NCI-H345 treated with DMSO at 0.1 percent for 48 hours (cell line): ENCODE measurements at regions not wholly inside any gene's neighbourhood (a gene's known extent, or its start where the extent isn't known, plus 50 kb on each side); places are given as distances from the start of the nearest gene placed in this dataset.

Experiments used
- DNase-seq: peaks from one replicate; lab custom pipeline; 2025; ENCODE audit not compliant: unreplicated experiment; lab: John Stamatoyannopoulos, UW

DNA sequence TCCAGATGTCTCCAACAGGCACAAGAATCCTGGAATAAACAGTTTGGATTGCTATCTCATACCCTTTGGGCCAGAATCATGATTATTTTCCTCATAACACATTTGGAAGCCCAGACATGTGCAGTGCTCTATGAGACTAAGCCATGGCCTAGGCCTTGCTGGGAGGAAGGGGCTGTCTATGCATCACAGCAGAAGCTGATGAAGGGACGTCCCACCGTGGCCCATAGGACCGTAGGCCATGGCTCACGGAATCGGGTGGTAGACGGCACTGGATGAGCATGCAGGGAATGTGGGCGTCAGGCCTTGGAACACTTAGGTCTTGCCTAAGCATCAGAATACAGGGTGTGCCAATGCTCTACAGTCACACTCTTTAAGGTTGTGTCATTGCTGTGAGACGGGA is 283.8 kb upstream of the TSHZ3 start:
- DNase-seq, result no peak

- DNase-seq, result no peak
These were observed 290.1 kb upstream of the TSHZ3 start for GRCh38 chr19:31639306-31639705.

GRCh38 chr19:31641591-31641990 is 292.4 kb upstream of the TSHZ3 start:
- DNase-seq, result no peak

- DNase-seq, result no peak
These were observed 299.1 kb upstream of the TSHZ3 start for GRCh38 chr19:31648347-31648746.

- no peak for DNase-seq
These were observed 307.3 kb upstream of the TSHZ3 start for GRCh38 chr19:31656507-31656906.

- DNase-seq, result no peak
These were observed 310.0 kb upstream of the TSHZ3 start for GRCh38 chr19:31658993-31659896.

DNA sequence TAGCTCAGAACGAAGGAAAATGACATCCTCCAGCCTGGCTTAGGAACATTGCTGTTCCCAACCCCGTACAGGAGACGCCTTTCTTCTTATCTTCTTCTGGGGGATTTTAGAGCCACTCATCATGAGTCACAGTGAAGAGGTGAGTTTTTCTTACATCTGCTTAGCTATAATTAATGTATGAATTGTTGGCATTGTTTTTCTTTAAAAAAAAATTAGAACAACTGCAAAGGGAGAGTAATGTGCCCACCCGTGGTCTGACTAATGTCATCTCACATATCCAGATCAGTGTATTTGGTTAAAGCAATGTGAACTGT is 310.6 kb upstream of the TSHZ3 start:
- DNase-seq, result no peak

DNA sequence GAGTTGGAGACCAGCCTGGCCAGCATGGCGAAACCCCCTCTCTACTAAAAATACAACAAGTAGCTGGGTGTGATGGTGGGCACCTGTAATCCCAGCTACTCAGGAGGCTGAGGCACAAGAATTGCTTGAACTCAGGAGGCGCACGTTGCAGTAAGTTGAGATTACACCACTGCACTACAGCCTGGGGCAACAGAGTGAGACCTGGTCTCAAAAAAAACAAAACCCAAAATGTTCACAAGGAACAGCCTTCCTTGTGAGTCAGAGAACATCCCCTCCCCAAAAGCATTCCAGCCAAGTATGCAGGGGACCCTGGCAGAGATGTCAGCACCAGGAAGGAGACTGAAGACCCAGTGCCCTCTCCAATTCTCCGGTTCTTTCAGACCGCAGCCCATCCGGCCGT is 314.9 kb upstream of the TSHZ3 start:
- no peak for DNase-seq

- no peak for DNase-seq
These were observed 315.8 kb upstream of the TSHZ3 start for GRCh38 chr19:31664997-31665396.

GRCh38 chr19:31666126-31666525 is 316.9 kb upstream of the TSHZ3 start:
- DNase-seq, result no peak

GRCh38 chr19:31667106-31667505 is 317.9 kb upstream of the TSHZ3 start:
- DNase-seq, result no peak

- no peak for DNase-seq
These were observed 319.7 kb upstream of the TSHZ3 start for GRCh38 chr19:31668921-31669320.

- no peak for DNase-seq
These were observed 321.7 kb upstream of the TSHZ3 start for GRCh38 chr19:31670931-31671330.

DNA sequence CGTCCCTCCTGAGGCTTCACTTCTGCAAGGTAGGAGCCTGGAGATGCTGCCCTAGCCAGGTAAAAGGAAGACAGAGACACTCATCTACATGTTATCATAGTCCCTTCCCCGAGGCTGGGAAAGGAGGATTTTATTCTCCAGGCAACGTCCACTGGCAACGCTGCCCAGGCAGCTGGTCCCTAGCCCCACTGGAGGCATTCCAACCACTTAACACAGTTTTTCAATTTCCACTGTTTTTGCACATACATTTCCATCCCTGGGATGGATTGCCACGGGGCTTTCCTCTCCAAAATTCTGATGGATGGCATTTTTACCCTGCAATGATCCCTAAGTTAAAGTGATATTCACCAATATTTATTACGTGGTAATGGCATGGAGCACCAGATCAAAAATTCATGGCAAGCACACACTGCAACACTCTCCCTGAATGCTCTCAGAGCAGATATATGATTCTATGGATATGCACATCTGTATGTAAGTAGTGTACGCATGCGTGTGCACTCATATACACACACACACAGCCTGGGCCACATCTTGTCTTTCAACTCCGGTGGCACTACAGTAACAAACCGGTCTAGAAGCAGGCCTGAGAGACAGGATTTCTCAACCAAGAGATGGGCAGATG is 322.3 kb upstream of the TSHZ3 start:
- DNase-seq, result no peak

DNA sequence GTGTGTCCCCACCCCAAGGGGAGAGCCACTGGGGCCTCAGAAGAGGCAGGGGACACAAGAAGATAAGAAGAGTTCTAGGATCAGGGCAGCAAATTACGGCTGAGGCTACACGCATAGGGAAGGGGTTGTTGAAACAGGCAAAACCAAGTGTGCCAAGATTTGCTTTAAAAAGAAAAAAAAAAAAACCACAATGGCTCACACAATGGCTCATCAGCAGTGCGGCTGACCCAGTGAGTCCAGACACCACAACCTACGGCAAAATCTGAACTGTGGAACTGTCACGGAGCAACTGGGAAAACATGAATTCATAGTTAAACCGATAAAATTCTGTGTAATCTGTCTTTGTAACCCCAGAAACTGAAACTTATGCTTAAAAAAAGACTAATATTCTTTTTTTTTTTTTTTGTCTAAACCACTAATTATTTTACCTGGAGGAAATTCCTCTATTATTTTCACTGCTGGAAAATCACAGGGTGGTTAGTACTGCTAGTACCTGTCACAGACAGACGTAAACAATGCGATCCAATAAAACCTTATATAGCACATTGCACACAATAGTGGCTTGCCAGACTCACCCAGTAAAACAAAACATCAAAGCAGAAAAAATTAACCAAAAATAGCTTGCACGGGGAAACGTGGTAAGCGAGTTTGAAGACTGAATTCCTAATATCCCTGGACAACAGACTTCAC is 325.4 kb upstream of the TSHZ3 start:
- DNase-seq, result no peak

GRCh38 chr19:31675193-31675913 is 326.1 kb upstream of the TSHZ3 start:
- no peak for DNase-seq

- DNase-seq, result no peak
These were observed 327.2 kb upstream of the TSHZ3 start for GRCh38 chr19:31676271-31677004.

GRCh38 chr19:31678421-31678820 is 329.2 kb upstream of the TSHZ3 start:
- no peak for DNase-seq

DNA sequence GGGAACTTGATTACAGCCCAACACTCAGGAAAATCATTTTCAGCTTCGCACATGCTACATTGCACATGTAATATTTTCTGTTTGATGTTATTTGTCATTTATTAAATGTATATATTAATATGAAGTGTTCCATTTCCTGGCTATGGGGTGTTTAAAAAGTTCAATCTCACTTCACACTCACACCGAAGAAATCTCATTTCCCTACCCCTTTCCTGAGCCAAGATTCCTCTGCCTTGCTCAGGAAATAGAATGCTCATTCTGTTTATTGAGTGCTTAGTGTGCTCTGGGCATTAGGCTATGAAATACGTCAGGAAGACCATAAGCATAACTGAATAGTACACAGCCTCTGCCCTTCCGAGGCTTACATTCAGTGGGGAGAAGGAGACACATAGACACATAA is 331.9 kb upstream of the TSHZ3 start:
- DNase-seq, result no peak

DNA sequence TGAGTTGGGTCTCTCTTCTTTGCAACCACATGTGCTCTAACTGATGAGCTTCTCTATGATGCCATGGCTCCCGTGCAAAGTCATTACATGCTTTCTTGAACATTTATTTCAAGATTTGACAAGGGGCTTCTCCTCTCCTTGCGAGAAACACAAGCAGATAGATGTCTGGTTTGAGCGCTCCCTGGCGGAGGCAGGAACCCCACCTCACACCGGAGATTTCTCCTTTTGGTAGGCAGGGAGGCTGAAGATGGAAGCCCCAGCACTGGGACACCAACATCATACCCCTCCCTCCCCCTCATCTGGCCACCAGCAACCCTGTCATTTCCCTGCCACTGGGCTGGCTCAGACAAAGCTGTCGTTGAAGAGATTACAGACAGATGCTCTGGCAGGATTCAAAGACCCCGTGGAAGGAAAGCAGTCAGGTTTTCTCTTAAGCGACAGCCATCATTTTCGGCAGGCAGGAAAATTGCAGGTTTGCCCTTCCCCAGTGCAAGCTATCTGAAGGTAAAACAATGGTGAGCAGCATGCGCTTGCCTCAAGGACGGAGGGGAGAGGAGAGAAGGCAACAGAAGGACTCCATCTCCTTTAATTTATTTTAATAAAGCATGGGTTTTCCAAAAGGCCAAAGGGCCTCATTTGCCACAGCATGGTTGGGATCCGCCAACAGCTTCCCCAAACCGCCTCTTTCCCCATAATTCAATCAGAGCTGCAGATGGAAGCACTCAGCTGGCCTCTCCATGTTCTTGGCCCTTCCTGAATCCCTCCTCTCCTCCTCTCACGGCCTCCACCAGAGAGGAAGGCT is 344.1 kb upstream of the TSHZ3 start:
- no peak for DNase-seq
